ENCODE measurements at regions not wholly inside any gene's neighbourhood (a gene's known extent, or its start where the extent isn't known, plus 50 kb on each side); places are given as distances from the start of the nearest gene placed in this dataset.
"Not testable (repeated sequence)": the region's sequence is repeated elsewhere in the genome, so short reads cannot be mapped to it uniquely, and the experiment has no call there.

DNA sequence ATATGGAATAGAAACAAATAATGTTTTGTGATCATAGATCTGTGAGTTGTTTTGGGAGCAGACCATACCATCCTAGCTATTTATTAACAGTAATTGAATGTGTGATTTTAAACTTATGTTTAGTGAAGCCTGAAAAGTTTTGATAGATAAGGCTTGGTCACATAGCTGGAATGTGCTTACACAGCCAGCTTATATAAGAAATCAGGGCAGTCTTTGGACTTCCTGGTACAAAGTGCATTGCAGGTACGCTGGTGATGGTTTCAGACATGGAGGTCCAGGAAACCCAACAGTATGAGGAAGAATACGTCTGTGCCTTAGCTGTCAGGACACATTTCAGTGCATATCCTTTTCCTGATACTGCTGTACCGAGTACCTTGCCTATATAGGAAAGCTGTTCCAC lies 2316.2 kb upstream of the PCDH20 start:
- no peak for DNase-seq (ENCODE audit: low spot score)

DNA sequence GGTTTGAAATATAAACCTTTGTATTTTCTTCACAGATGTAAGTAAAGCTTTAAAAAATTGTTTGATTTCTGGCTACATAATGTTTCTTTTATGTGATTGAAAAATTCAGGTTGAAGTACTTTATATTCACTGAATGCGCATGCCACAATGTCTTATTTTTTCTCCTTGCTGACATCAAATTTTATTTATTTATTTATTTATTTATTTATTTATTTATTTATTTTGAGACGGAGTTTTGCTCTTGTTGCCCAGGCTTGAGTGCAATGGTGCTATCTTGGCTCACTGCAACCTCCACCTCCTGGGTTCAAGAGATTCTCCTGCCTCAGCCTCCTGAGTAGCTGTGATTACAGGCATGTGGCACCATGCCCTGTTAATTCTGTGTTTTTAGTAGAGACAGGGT lies 2296.5 kb upstream of the PCDH20 start:
- not testable (repeated sequence) for DNase-seq (ENCODE audit: low spot score)

DNA sequence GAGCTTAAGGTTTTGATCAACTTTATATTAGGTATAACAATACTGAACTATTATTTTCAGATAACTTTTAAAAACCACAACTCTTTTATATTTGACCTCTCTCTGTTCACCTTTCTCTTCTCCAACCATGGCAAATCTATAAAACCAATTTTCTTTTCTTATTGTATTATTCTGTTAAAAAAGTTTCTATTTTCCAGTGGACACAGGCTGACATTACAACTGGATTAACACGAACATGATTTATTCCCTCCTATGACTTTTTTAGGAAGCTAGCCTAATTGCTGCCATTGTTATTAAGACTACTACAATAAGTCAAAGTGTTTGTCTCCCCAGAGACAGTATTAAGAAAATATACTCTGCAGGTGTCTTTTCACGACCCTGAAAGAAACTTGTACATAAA lies 2291.1 kb upstream of the PCDH20 start:
- no peak for DNase-seq (ENCODE audit: low spot score)

DNA sequence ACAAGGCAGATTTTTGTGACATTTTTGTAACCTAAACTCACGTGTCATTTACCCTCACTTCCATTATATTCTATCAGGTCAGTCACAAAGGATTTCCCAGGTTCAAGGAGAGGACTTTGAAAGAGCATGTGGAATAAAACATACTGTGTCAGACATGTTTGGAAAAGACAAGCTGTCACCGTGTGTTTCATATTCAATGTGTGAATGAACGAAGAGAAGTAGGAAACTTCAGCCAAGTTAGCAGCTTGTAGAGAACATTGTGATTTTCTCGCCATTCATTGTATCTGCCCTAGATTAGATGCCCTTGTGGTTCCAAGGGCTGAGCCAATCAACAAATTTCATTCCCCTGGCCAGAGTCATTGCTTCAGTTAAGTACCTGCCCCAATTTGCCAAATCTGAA lies 2288.9 kb upstream of the PCDH20 start:
- no peak for DNase-seq (ENCODE audit: low spot score)

DNA sequence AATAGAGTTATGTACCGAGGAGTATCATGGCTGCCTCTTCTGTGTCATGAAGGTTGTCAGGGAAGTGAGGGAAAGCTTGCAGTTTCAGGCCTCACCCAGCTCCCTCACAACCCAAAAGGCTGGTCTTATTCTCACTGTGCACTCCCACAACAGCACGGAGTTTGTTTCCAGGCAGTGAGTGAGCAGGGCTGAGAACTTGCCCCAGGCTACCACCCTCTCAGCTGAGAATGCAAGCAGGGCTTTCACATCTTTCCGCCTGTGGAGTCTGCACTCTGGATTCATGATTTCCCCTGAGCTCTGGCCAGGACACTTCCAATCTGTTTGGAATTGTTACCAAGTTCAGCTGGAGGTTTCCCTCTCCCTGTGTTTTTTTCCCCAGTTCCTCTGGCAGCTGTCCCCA lies 2284.7 kb upstream of the PCDH20 start:
- no peak for DNase-seq (ENCODE audit: low spot score)

DNA sequence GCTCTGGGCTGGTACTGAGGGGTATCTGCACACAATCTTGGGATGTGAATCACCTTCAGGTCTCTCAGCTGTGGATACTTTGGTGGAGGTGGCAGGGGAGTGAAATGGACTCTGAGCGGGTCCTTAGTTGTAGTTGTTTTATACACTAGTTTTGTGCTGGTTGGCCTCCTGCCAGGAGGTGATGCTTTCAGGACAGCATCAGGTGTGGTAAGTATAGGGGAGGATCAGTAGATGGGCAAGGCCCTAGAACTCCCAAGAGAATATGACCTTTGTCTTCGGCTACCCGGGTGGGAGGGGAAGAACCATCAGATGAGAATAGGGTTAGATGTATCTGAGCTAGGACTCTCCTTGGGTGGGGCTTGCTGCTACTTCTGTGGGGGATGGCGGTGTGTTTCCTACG lies 2284.3 kb upstream of the PCDH20 start:
- DNase-seq (ENCODE audit: low spot score): no peak

DNA sequence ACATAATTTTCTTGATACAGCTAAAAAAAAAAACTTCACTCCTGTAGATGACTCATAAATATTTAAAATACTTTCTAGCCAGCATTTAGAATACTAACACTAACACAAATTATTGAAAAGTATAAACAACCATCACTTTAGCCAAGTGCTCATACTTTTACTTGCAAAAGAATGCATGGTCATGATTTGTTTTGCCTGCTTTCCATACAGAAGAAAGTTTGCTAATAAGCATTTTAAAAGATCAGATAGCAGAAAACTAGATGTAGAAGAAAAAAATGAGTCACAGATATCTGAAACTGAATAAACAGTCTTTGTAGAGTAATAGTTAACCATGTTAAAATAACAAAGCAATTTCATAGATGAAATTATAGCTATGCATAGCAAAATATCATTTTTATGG lies 2280.4 kb upstream of the PCDH20 start:
- no peak for DNase-seq (ENCODE audit: low spot score)

DNA sequence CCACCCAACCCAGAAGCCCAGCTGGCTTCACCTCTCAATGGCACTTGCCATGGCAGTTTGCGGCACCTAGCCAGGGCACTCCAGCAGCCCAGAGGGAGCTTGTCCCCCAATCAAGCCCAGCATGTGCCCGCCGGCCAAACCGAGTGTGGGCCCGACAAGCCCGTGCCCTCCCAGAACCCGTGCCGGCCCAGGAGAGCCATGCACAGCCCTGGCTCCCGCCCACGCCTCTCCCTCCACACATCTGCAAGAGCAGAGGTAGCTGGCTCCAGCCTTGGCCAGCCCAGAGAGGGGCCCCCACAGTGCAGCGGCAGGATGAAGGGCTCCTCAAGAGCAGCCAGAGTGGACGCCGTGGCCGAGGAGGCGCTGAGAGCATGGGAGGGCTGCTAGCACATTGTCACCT lies 2278.0 kb upstream of the PCDH20 start:
- no peak for DNase-seq (ENCODE audit: low spot score)

DNA sequence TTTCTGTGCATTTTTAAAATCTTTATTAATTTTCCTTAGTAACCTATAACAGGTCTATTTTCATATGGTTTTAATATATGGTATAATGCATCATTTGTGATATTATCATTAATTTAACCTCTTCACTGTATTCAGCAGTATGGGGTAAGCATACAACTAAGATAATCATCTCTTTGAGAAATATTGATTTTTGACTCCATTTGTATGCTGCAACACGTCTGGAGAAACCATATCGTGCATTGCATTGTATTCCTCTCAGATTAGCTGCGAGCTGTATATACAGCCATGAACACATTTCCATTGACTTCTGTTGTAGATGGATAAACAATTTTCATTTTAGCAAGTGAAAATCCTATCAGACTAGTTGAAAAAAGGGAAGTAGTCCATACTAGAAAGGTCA lies 2275.8 kb upstream of the PCDH20 start:
- DNase-seq (ENCODE audit: low spot score): peak; percentile 50

DNA sequence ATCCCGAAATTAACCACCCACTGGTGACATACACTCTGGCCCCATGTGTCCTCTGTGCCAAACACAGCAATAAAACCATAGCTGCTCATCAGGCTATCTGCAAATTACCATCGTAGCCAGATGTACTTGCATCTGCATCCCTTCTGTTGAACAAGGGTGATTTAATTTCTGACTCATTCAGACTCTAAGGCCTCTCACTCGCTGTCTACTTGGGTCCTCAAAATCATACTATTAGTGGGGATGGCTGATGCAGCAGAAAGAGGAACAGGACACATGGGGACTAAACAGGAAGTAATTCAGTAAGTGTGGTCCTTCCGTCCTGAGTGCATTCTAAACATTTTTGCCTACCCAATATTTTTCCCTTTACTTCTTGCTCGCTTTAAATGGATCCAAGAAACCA lies 2275.0 kb upstream of the PCDH20 start:
- peak; percentile 81 for DNase-seq (ENCODE audit: low spot score)

DNA sequence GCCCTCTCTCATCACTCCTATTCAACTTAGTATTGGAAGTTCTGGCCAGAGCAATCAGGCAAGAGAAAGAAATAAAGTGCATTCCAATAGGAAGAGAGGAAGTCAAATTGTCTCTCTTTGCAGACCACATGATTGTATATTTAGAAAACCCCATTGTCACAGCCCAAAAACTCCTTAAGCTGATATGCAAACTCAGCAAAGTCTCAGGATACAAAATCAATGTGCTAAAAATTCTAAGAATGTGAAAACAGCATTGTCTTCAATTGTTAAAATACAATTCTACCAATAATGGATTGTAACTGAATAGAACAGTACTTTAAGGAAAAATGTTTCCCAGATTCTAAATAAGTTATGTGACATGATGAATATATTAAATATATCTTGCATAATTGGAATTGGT lies 2269.2 kb upstream of the PCDH20 start:
- no peak for DNase-seq (ENCODE audit: low spot score)

DNA sequence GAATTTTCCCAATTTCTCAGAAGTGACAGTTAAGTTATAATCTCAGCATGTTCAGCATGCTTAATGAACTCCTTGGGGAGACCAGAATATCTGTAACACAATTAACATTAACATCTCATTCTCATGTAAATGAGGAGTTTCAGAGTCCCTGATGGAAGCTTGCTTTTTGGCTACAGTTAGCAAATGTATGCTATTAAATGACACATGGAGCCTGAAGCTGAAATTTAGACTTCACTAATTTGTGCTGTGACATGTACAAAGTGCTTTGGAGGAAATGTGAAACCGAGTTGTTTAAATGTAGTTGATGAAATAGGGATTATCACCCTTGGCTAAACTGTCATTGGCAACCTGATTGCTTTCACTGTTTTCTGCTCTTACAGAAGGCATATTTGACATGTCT lies 2265.1 kb upstream of the PCDH20 start:
- no peak for DNase-seq (ENCODE audit: low spot score)

DNA sequence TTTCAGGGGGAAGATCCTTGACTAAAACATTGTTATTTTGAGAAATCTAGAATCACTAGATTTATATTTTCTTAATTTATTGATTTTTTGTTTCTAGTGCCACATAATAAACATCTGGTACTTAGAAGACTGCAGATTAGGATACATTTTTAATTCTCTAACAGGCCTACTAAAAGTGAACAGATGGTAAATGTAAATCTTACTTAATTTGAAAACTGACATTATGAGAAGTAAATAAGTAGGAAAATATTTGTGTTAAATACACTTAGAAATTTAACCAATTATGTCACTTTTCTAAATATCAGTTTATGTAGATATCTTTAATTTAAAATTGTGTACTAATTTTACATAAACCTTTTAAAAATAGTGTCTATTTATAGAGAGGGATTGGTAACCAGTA lies 2255.6 kb upstream of the PCDH20 start:
- no peak for DNase-seq (ENCODE audit: low spot score)

DNA sequence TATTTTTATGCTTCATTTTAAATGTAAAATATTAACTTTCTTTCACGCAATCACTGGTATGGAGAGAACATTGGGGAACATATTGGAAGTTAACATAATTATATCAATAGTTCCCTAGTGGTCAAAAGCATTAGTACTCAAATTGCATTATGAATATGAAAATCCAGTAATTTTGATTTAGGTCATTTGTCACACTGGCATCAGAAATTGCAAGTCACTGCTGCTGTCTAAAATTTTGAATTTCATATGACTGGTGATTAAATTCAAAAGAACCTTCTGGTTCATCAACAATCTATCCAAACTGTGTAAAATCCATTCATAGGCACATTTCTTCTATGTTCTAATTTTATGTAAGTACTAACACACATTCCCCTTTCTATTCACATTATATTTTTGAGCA lies 2235.7 kb upstream of the PCDH20 start:
- DNase-seq (ENCODE audit: low spot score): no peak

DNA sequence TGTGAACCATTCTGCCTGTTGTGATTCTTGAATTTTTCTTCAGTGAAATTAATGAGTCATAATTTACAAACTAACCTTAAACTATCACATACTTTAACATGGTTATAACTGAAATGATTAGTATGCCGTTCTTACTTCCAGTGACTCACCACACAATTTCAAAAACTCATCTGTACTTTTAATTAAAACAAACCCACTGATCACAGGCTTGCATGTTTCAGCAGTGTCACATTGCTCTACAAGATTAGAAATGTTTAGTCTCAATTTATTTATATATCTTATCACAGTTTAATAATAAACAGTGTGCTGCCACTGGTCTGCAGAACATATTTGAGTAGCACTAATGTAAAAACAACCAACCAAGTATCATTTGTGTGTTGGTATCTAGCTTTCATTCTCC lies 2227.9 kb upstream of the PCDH20 start:
- no peak for DNase-seq (ENCODE audit: low spot score)

DNA sequence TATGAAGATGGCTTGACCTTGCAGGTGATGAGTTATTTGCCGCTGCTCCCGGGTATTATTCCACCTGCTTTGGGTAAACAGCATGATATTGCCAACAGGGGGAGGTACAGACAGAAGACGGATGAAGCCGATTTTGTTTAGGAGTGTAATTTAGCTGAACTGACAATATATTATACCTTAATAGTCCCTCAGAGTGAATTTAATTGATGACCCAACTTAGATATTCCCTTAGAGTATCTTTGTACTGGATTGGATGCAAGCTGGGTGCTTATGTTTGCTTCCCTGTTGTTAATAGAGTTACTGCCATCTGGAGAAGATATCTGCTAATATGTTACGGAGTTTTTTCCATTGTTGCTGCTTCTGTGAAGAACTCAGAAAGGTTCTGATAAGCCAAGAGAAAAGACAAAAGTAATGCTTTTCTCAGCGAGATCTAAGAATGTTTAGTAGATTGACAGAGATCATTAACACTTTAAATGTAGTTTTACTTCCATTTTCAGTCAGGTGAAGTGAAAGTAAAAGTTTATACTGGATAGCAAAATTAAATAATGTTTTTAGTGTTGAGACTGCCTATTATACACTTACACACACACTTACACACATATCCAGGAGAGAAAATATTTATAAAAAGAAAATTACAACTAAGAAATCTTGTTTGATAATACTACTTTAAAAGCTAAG lies 2220.8 kb upstream of the PCDH20 start:
- DNase-seq (ENCODE audit: low spot score): peak; percentile 8

DNA sequence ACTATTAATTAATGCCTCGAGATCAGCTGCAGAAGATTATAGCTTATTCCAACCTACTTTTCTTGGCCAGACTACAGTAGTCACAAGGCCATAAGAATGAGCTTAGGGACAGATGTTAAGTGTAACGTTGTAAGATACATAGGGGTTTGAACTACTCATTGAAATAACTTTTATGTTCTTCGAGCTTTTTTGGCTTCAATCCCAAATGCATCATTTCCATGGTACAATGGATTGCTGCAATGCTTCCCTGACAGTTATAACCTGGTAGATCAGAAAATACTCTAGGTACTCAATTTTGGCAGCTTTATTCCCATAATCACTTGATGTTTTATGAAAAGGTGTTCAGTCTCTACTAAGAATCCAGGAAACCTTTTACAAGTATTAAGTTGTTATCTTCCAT lies 2216.7 kb upstream of the PCDH20 start:
- no peak for DNase-seq (ENCODE audit: low spot score)

DNA sequence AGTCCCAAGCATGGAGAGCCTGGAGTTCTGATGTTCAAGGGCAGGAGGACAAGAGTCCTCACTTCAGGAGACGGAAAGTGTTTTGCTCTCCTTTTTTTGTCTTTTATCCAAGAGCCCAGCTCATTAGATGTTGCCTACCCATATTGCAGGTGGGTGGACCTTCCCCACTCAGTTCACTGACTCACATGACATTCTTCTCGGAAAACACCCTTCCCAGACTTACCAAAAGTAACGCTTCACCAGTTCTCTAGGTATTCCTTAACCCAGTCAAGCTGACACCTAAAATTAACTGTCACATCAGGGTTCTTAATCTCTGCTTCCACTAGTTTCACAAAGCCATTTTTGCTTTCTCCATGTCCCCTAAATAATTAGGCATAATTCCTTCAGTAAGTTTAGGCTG lies 2215.4 kb upstream of the PCDH20 start:
- no peak for DNase-seq (ENCODE audit: low spot score)

DNA sequence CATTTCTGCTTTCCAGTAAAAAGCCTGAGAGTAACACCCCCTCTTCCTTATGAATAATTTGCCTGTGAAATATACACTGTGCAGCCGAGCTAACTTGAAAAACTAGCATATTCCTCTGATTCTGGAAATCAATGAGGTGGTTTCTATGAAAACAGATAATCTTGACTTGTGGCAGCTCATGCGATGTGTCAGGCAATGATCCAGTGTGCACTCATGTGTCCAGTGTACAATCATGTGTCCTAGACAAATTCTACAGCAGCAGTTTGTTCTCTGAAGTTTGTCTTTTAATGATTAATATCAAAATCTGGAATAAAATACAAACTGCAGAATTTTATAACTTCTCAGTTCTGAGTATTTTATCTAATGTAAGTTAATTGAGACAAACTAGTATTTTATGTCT lies 2213.9 kb upstream of the PCDH20 start:
- no peak for DNase-seq (ENCODE audit: low spot score)

DNA sequence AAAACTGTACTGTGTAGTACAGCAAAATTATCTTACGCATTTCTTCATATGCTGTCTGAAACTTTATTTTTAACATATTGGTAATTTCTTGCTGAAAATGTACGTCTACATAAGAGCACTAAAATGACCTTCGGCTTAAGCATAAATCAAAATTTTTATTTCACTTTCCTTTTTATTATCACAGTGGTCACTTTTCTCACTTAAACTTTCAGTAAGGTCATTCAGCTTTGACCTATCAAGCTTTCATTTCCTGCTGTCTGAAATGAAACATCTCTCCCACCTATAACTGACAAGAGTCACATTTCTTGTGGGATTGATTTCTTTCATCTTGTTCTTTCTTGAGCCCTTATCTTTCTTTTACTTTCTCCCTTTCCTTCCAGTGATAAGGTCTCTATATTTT lies 2212.7 kb upstream of the PCDH20 start:
- no peak for DNase-seq (ENCODE audit: low spot score)

DNA sequence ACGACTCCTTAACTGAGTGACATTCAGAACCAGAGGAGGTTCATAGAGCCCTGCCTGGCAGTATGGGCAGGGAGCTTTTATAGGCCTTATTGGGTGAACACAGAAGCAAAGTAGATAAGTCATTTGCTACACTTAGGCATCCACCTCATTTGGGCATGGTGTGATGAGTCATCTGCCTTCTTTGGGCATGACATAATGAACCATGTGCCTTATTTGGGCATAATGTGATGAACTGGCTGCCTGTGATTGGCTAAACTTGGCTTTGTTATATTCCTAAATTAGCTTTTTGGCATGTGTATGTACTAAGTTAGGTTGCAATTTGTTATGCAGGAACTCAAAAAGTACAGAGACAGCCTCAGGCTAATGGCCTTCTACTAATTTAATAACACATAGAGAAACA lies 2210.2 kb upstream of the PCDH20 start:
- no peak for DNase-seq (ENCODE audit: low spot score)

DNA sequence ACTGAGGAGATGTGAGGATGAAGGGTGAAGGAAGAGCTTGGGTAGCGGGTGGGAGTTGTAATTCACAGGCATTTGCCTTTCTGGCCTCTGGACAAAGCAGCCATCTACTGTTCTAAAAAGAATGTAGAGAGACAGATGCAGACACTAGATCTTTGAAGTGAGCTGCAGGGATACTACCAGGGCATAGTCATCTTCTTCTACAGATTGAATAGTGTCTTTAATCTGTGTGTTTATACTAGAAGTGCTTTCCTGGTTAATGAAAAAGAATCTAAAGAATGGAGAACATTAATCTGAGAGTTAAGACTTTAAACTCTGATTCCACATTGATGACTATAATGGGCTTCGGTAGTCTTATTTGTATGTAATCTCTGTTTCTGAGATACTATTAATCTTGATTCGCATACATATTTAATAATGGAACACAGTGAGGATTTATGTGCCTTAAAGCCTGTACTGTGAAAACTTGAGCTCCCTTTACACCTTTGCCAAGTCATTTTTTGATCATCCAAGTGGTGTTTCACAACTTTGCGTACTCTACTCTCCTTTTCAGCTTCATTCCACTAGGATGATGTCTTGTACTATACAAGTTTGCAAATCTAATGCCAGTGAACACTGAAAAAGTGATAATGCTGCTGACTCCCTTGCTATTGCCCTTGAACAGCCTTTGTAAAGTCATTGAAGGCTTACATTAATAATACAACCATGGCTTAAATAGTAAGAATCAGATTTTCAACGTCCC lies 2199.4 kb upstream of the PCDH20 start:
- DNase-seq (ENCODE audit: low spot score): no peak

DNA sequence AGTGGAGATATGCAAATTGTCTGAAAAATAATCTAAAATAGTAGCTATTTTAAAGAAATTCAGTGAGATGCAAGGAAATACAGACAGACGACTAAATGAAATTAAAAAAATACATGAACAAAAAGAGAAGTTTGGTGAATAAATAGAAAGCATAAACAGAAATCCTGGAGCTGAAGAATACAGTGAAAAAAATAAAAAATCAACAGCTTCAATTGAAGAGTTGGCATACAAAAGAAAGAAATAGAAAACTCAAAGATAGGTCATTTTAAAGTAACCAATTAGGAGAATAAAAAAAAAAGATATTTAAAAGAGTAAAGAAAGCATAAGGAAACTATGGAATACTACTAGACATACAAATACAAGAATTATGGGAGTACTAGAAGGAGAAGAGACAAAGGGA lies 2191.5 kb upstream of the PCDH20 start:
- DNase-seq (ENCODE audit: low spot score): no peak

DNA sequence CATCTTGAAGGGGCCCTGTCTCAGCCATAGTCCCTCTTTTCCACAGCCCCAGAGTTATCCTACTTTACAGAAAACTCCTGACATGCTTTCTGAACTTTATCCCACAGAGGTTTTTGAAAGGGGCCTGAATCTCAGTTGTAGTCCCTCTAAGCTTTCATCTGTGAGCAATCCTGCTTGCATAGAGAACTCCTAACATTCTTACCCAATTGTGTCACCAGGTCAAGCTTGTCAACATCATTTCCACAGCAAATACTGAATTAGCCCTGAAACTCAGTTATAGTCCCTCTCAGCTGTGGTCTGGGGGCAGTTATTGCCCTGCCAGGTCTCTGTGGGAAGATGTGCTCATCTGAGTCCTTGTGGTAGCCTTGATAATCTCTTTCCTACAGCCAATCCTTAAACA lies 2190.3 kb upstream of the PCDH20 start:
- DNase-seq (ENCODE audit: low spot score): no peak

Data from SK-N-DZ (cell line).